Mucosa of rectum (tissue), 2 donors: ENCODE measurements at regions not wholly inside any gene's neighbourhood (a gene's known extent, or its start where the extent isn't known, plus 50 kb on each side); places are given as distances from the start of the nearest gene placed in this dataset.

Experiments
- H3K27ac ChIP-seq, 2 donors: one replicate each; pipeline ENCODE4 v1.7.0; 2013; ENCODE audit warnings: inconsistent platforms in 2 of 2, low read depth in 2 of 2, low read length in 2 of 2
- H3K27me3 ChIP-seq, 2 donors: one replicate each; pipeline ENCODE4 v1.7.0; 2013; ENCODE audit warnings: low read length in 2 of 2; ENCODE audit not compliant: control insufficient read depth in 2 of 2, insufficient read depth in 2 of 2
- H3K36me3 ChIP-seq, 2 donors: one replicate each; pipeline ENCODE4 v1.7.0; 2013; ENCODE audit warnings: low read length in 2 of 2; ENCODE audit not compliant: control insufficient read depth in 2 of 2, insufficient read depth in 2 of 2
- H3K4me1 ChIP-seq, 2 donors: one replicate each; pipeline ENCODE4 v1.7.0; 2013; ENCODE audit warnings: low read length in 2 of 2, mild to moderate bottlenecking in 1 of 2; ENCODE audit not compliant: control insufficient read depth in 2 of 2, insufficient read depth in 2 of 2
- H3K4me3 ChIP-seq, 2 donors: one replicate each; pipeline ENCODE4 v1.7.0; 2013; ENCODE audit warnings: low read length in 2 of 2
- H3K9ac ChIP-seq, 2 donors: one replicate each; pipeline ENCODE4 v1.7.0; 2013; ENCODE audit warnings: low read length in 2 of 2, low read depth in 1 of 2, mild to moderate bottlenecking in 1 of 2
- H3K9me3 ChIP-seq, 2 donors: one replicate each; pipeline ENCODE4 v1.7.0; 2013; ENCODE audit warnings: low read length in 2 of 2; ENCODE audit not compliant: control insufficient read depth in 2 of 2
- donor health status: healthy.
- donor health status: Normal muscosa, but diverticular disease.

GRCh38 chr1:218525451-218526197, 180.5 kb downstream of the TGFB2 start:
- no peaks in the 10 kb centered on the region for H3K27me3 ChIP-seq
- H3K9me3 ChIP-seq: no peaks in the 10 kb centered on the region
- H3K4me1 ChIP-seq: no peaks in the 10 kb centered on the region
- no peak overlapping the region for H3K27ac ChIP-seq
- H3K36me3 ChIP-seq: no peaks in the 10 kb centered on the region
- H3K9ac ChIP-seq: no peak overlapping the region
- no peak overlapping the region for H3K4me3 ChIP-seq

- H3K9me3 ChIP-seq: no peaks in the 10 kb centered on the region
- H3K27ac ChIP-seq: no peak overlapping the region
- no peaks in the 10 kb centered on the region for H3K4me1 ChIP-seq
- H3K9ac ChIP-seq: no peak overlapping the region
- no peak overlapping the region for H3K4me3 ChIP-seq
- H3K36me3 ChIP-seq: no peaks in the 10 kb centered on the region
- H3K27me3 ChIP-seq: no peaks in the 10 kb centered on the region
Observed at GRCh38 chr1:218526198-218526580, 181.1 kb downstream of the TGFB2 start.

- no peak overlapping the region for H3K27ac ChIP-seq
- no peaks in the 10 kb centered on the region for H3K4me1 ChIP-seq
- H3K9ac ChIP-seq: no peak overlapping the region
- no peaks in the 10 kb centered on the region for H3K9me3 ChIP-seq
- H3K27me3 ChIP-seq: no peaks in the 10 kb centered on the region
- no peak overlapping the region for H3K4me3 ChIP-seq
- no peaks in the 10 kb centered on the region for H3K36me3 ChIP-seq
Observed at GRCh38 chr1:218527737-218528136, 182.6 kb downstream of the TGFB2 start.

GRCh38 chr1:218529646-218530300, 184.6 kb downstream of the TGFB2 start:
- H3K4me3 ChIP-seq: no peak overlapping the region
- H3K36me3 ChIP-seq: no peaks in the 10 kb centered on the region
- no peak overlapping the region for H3K9ac ChIP-seq
- H3K27me3 ChIP-seq: no peaks in the 10 kb centered on the region
- H3K27ac ChIP-seq: no peak overlapping the region
- H3K9me3 ChIP-seq: no peaks in the 10 kb centered on the region
- no peaks in the 10 kb centered on the region for H3K4me1 ChIP-seq

- Histone ChIP-seq H3K4me3 (no peak overlapping the region), H3K27me3 (no peaks in the 10 kb centered on the region), H3K9me3 (no peaks in the 10 kb centered on the region), H3K36me3 (no peaks in the 10 kb centered on the region), H3K4me1 (no peaks in the 10 kb centered on the region), H3K9ac (no peak overlapping the region), H3K27ac (no peak overlapping the region)
Observed at GRCh38 chr1:218531936-218532335, 186.8 kb downstream of the TGFB2 start.

DNA sequence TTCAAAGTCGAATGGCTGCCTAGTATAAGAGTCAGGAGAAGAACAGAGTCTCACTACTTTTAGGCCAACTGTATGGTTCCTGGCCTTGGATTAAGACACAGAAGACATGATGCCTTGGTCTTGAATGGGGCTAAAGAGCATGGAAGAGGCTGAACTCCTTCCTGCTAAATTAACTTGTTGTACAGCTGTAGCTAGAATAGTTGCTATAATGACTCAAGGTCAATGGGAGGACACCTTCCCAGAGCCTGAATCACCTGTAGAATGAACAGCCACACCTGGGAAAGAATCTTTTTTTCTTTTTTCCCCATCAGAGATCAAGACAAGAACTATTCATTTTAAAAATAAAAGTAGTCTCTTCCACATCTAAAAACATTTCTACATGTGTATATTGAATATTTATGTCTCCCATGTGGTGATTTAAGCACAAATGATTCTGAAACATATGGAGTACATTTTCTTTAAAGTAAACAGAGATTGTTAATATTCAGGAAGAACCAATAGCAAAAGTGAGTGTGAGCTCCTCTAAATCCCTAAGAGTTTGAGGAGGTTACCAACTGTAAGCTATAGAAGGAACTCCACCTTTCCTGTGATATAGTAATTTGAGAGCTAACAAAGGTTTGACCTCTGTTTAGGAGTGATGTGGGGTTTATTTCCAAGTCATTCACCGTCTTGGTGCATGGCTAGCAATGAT, 191.3 kb downstream of the TGFB2 start:
- Histone ChIP-seq H3K4me1 (no peaks in the 10 kb centered on the region), H3K9me3 (no peaks in the 10 kb centered on the region), H3K4me3 (no peak overlapping the region), H3K36me3 (no peaks in the 10 kb centered on the region), H3K27ac (no peak overlapping the region), H3K9ac (no peak overlapping the region), H3K27me3 (no peaks in the 10 kb centered on the region)

- Histone ChIP-seq H3K27me3 (no peaks in the 10 kb centered on the region), H3K9me3 (no peaks in the 10 kb centered on the region), H3K9ac (no peak overlapping the region), H3K36me3 (no peaks in the 10 kb centered on the region), H3K4me1 (no peaks in the 10 kb centered on the region), H3K27ac (no peak overlapping the region), H3K4me3 (no peak overlapping the region)
Observed at GRCh38 chr1:218537122-218537913, 192.2 kb downstream of the TGFB2 start.

- no peaks in the 10 kb centered on the region for H3K27me3 ChIP-seq
- no peaks in the 10 kb centered on the region for H3K9me3 ChIP-seq
- no peak overlapping the region for H3K4me3 ChIP-seq
- no peak overlapping the region for H3K27ac ChIP-seq
- no peaks in the 10 kb centered on the region for H3K4me1 ChIP-seq
- no peaks in the 10 kb centered on the region for H3K36me3 ChIP-seq
- H3K9ac ChIP-seq: no peak overlapping the region
Observed at GRCh38 chr1:218538341-218538740, 193.2 kb downstream of the TGFB2 start.

GRCh38 chr1:218546314-218546713, 201.2 kb downstream of the TGFB2 start:
- Histone ChIP-seq H3K4me1 (no peaks in the 10 kb centered on the region), H3K27ac (no peak overlapping the region), H3K36me3 (no peaks in the 10 kb centered on the region), H3K9me3 (no peaks in the 10 kb centered on the region), H3K27me3 (no peaks in the 10 kb centered on the region), H3K4me3 (no peak overlapping the region), H3K9ac (no peak overlapping the region)
